ENCODE measurements at regions not wholly inside any gene's neighbourhood (a gene's known extent, or its start where the extent isn't known, plus 50 kb on each side); places are given as distances from the start of the nearest gene placed in this dataset.
"Not testable (repeated sequence)": the region's sequence is repeated elsewhere in the genome, so short reads cannot be mapped to it uniquely, and the experiment has no call there.

- DNase-seq = no peak
These were observed 333.6 kb upstream of the RUNX1 start for GRCh38 chr21:35382696-35383095.

GRCh38 chr21:35381743-35382310 lies 332.7 kb upstream of the RUNX1 start:
- no peak for DNase-seq

- DNase-seq = not testable (repeated sequence)
These were observed 331.2 kb upstream of the RUNX1 start for GRCh38 chr21:35380304-35380703.

GRCh38 chr21:35378881-35379280 lies 329.8 kb upstream of the RUNX1 start:
- no peak for DNase-seq

GRCh38 chr21:35377505-35378090 lies 328.5 kb upstream of the RUNX1 start:
- no peak for DNase-seq

GRCh38 chr21:35376406-35377135 lies 327.5 kb upstream of the RUNX1 start:
- no peak for DNase-seq

- no peak for DNase-seq
These were observed 326.0 kb upstream of the RUNX1 start for GRCh38 chr21:35375115-35375514.

GRCh38 chr21:35373998-35374397 lies 324.9 kb upstream of the RUNX1 start:
- DNase-seq = no peak

- no peak for DNase-seq
These were observed 323.1 kb upstream of the RUNX1 start for GRCh38 chr21:35372201-35372600.

- no peak for DNase-seq
These were observed 321.6 kb upstream of the RUNX1 start for GRCh38 chr21:35370671-35371070.

GRCh38 chr21:35370071-35370470 lies 321.0 kb upstream of the RUNX1 start:
- no peak for DNase-seq

- no peak for DNase-seq
These were observed 319.2 kb upstream of the RUNX1 start for GRCh38 chr21:35368326-35368725.

GRCh38 chr21:35367553-35367952 lies 318.5 kb upstream of the RUNX1 start:
- DNase-seq = no peak

GRCh38 chr21:35366394-35367080 lies 317.4 kb upstream of the RUNX1 start:
- no peak for DNase-seq

- DNase-seq = no peak
These were observed 314.4 kb upstream of the RUNX1 start for GRCh38 chr21:35363458-35363857.

- DNase-seq = no peak
These were observed 312.9 kb upstream of the RUNX1 start for GRCh38 chr21:35361988-35362387.

- no peak for DNase-seq
These were observed 311.9 kb upstream of the RUNX1 start for GRCh38 chr21:35360870-35361570.

- no peak for DNase-seq
These were observed 310.0 kb upstream of the RUNX1 start for GRCh38 chr21:35359076-35359475.

- DNase-seq = no peak
These were observed 308.9 kb upstream of the RUNX1 start for GRCh38 chr21:35358008-35358407.

- no peak for DNase-seq
These were observed 308.1 kb upstream of the RUNX1 start for GRCh38 chr21:35357041-35357780.

GRCh38 chr21:35354078-35354477 lies 305.0 kb upstream of the RUNX1 start:
- no peak for DNase-seq

- no peak for DNase-seq
These were observed 303.7 kb upstream of the RUNX1 start for GRCh38 chr21:35352793-35353192.

Measured in DMS 273 treated with DMSO at 0.1 percent for 48 hours (cell line).